ENCODE measurements at regions not wholly inside any gene's neighbourhood (a gene's known extent, or its start where the extent isn't known, plus 50 kb on each side); places are given as distances from the start of the nearest gene placed in this dataset.

GRCh38 chr4:170214731-170215130 is 125.0 kb upstream of the AADAT start:
- no peaks in the 10 kb centered on the region for H4K20me1 ChIP-seq (replicated peaks; ENCODE audit: control insufficient read depth, extremely low read depth, insufficient read depth, low read length)
- FAIRE-seq: no peak

More at GRCh38 chr4:170214731-170215130, 125.0 kb upstream of the AADAT start:
- Histone ChIP-seq H3K79me2 (ENCODE audit: control insufficient read depth, insufficient read depth, low read length) (no peaks in the 10 kb centered on the region), H3K4me1 (ENCODE audit: control insufficient read depth, extremely low read depth, insufficient read depth, low read length) (no peaks in the 10 kb centered on the region), H3K4me2 (ENCODE audit: insufficient read depth, low read length) (no peak overlapping the region), H3K9me1 (replicated peaks; ENCODE audit: control insufficient read depth, extremely low read depth, insufficient read depth, low read length) (no peaks in the 10 kb centered on the region), H3K27ac (ENCODE audit: insufficient read depth, low read depth, low read length) (no peak overlapping the region), H3K27me3 (ENCODE audit: control insufficient read depth in 2 of 2, insufficient read depth in 2 of 2, low read length in 2 of 2) (no peaks in the 10 kb centered on the region), H2AFZ (ENCODE audit: low read depth, low read length) (no peak overlapping the region), H3K36me3 (ENCODE audit: control insufficient read depth in 2 of 2, extremely low read depth in 1 of 2, insufficient read depth in 2 of 2, low read length in 2 of 2) (no peaks in the 10 kb centered on the region), H3K9me3 (replicated peaks; ENCODE audit: control insufficient read depth, insufficient read depth, low read length) (no peaks in the 10 kb centered on the region), H3K9ac (replicated peaks; ENCODE audit: extremely low read depth, insufficient read depth, low read length) (no peak overlapping the region), H3K4me3 (replicated peaks in 1 of 3; ENCODE audit: insufficient read depth in 1 of 3, low read depth in 1 of 3, low read length in 3 of 3) (no peak overlapping the region)
- no peak for DNase-seq (ENCODE audit: low read depth, low spot score)
- intact Hi-C loops (cut with micrococcal nuclease) (no loop called here), dilution Hi-C loops (cut with MboI; ENCODE audit: extremely low pct_ligation_motif_present, low sequenced_read_pairs) (no loop called here)
- TF ChIP-seq POLR2A (IDR thresholded peaks at IDR 0.05; ENCODE audit: low read depth, low read length) (no peak), GATA2 (IDR thresholded peaks at IDR 0.05; ENCODE audit: insufficient read depth, insufficient read length, low read depth, low read length) (no peak), POLR2AphosphoS5 (IDR thresholded peaks at IDR 0.05; ENCODE audit: insufficient read depth, low read depth, low read length) (no peak), MYC (IDR thresholded peaks at IDR 0.05; ENCODE audit: low read depth, low read length) (no peak), JUN (IDR thresholded peaks at IDR 0.05; ENCODE audit: borderline replicate concordance, insufficient read depth, insufficient read length, low read depth) (no peak), FOS (IDR thresholded peaks at IDR 0.05; ENCODE audit: borderline replicate concordance, insufficient read depth, low read length) (no peak), CTCF (IDR thresholded peaks at IDR 0.05; ENCODE audit: extremely low read depth in 1 of 2, insufficient read depth in 1 of 2, low read depth in 1 of 2, low read length in 2 of 2) (no peak), EZH2 (IDR thresholded peaks at IDR 0.05; ENCODE audit: borderline replicate concordance, low read depth, low read length, severe bottlenecking) (no peak), MAX (IDR thresholded peaks at IDR 0.05; ENCODE audit: insufficient read depth, insufficient read length) (no peak)
- BruUV-seq (replicated peaks): no TSS peak
- ChIA-PET CTCF (no interaction called here), POLR2A (no interaction called here)
